HepG2 (cell line): ENCODE measurements at regions not wholly inside any gene's neighbourhood (a gene's known extent, or its start where the extent isn't known, plus 50 kb on each side); places are given as distances from the start of the nearest gene placed in this dataset.

Experiments
- ATAC-seq: fragments of 200-7000 bp; cut with Tn5 transposase; 3 replicates; pipeline ENCODE4 v1.9.1; 2020; ENCODE audit warnings: mild to moderate bottlenecking, moderate library complexity
- BruUV-seq: library from RNA; stranded (reverse); fragments of 400-500 nt; replicated peaks from 2 replicates; lab custom pipeline; 2021; lab: Mats Ljungman, UMichigan
- CTCF ChIA-PET: fragments of 300-600 bp; formaldehyde crosslinking; extraction: SDS; loops from one replicate; lab custom pipeline; 2021; ENCODE audit warnings: low total read pairs, inconsistent platforms, low intra/inter-chr PET ratio; lab: Yijun Ruan, JAX
- POLR2A ChIA-PET: fragments of 350-600 bp; sonication (Branson Sonifier 250); formaldehyde crosslinking; loops from one replicate; lab custom pipeline; 2020; ENCODE audit warnings: antibody characterized with exemption, inconsistent platforms; lab: Yijun Ruan, JAX
- DNase-seq: peaks from one replicate; pipeline ENCODE4 v3.0.0-alpha.2; 2015; ENCODE audit warnings: low spot score
- FAIRE-seq: peaks from 3 replicates; lab custom pipeline; 2011; peaks lifted over from hg19 to GRCh38; lab: Jason Lieb, UNC
- H2AFZ ChIP-seq: one replicate; pipeline ENCODE4 v1.6.1; 2011; ENCODE audit warnings: low read length, inconsistent platforms
- H3K27ac ChIP-seq: fragments of 300-600 bp; 3 replicates; pipeline ENCODE4 v1.8.0; 2011; ENCODE audit warnings: mixed run types, mild to moderate bottlenecking, mixed read lengths, low read length, inconsistent platforms; ENCODE audit not compliant: insufficient read depth; ENCODE audit errors: extremely low read length
- H3K27me3 ChIP-seq, 2 experiments: fragments of 200-600 bp in 1 of 2; 2 replicates in 1 of 2; 3 replicates in 1 of 2; pipeline versions ENCODE4 v1.6.0 to v1.8.0; 2011; ENCODE audit warnings: low read length in 2 of 2, mild to moderate bottlenecking in 2 of 2, moderate library complexity in 2 of 2, inconsistent platforms in 1 of 2; ENCODE audit not compliant: insufficient read depth in 2 of 2, control insufficient read depth in 1 of 2
- H3K36me3 ChIP-seq, 2 experiments: fragments of 200-600 bp in 1 of 2; replicated peaks in 1 of 2; 2 replicates in 1 of 2; 3 replicates in 1 of 2; pipeline versions ENCODE4 v1.5.1 to v1.8.0; 2011; ENCODE audit warnings: low read length in 2 of 2, inconsistent platforms in 1 of 2; ENCODE audit not compliant: insufficient read depth in 2 of 2, control insufficient read depth in 1 of 2
- H3K4me1 ChIP-seq: 2 replicates; pipeline ENCODE4 v1.5.1; 2012; ENCODE audit warnings: low read length, inconsistent platforms; ENCODE audit not compliant: insufficient read depth
- H3K4me2 ChIP-seq: 2 replicates; pipeline ENCODE4 v1.6.0; 2011; ENCODE audit warnings: low read depth, low read length, inconsistent platforms
- H3K4me3 ChIP-seq, 3 experiments: fragments of 200-600 bp in 1 of 3; sonication (generic), shearing (Covaris generic) in 1 of 3; replicated peaks in 1 of 3; 2 replicates each; pipeline ENCODE4 v1.5.1; 2011 to 2016; ENCODE audit warnings: low read length in 3 of 3, inconsistent platforms in 2 of 3, low read depth in 2 of 3, mild to moderate bottlenecking in 2 of 3, control low read depth in 1 of 3, mixed read lengths in 1 of 3; ENCODE audit not compliant: insufficient read depth in 1 of 3
- H3K79me2 ChIP-seq: one replicate; pipeline ENCODE4 v1.6.1; 2011; ENCODE audit warnings: low read length, inconsistent platforms; ENCODE audit not compliant: insufficient read depth
- H3K9ac ChIP-seq: 2 replicates; pipeline ENCODE4 v1.6.0; 2011; ENCODE audit warnings: mild to moderate bottlenecking, low read depth, low read length, inconsistent platforms; ENCODE audit not compliant: insufficient read depth
- H3K9me3 ChIP-seq: 2 replicates; pipeline ENCODE4 v1.5.1; 2012; ENCODE audit warnings: mild to moderate bottlenecking, low read length
- H4K20me1 ChIP-seq: 2 replicates; pipeline ENCODE4 v1.6.0; 2011; ENCODE audit warnings: inconsistent platforms, mild to moderate bottlenecking, low read length, moderate library complexity; ENCODE audit not compliant: insufficient read depth
- DMTF1 ChIP-seq: sonication (generic); formaldehyde crosslinking; IDR thresholded peaks from 2 replicates; pipeline ENCODE4 v1.4.0; 2020; ENCODE audit warnings: mild to moderate bottlenecking, missing genetic modification reagents
- MED13 ChIP-seq: sonication (generic); formaldehyde crosslinking; IDR thresholded peaks from 2 replicates; pipeline ENCODE4 v1.5.0; 2020; ENCODE audit warnings: missing genetic modification reagents
- NFE2L1 ChIP-seq: sonication (generic); formaldehyde crosslinking; IDR thresholded peaks from 2 replicates; pipeline ENCODE4 v1.4.0; 2020; ENCODE audit warnings: missing genetic modification reagents, mild to moderate bottlenecking, borderline replicate concordance
- NFKB2 ChIP-seq: sonication (generic); formaldehyde crosslinking; IDR thresholded peaks from 2 replicates; pipeline ENCODE4 v1.4.0; 2020; ENCODE audit warnings: missing genetic modification reagents, borderline replicate concordance
- PAWR ChIP-seq: sonication (generic); formaldehyde crosslinking; IDR thresholded peaks from 2 replicates; pipeline ENCODE4 v1.4.0; 2020; ENCODE audit warnings: missing genetic modification reagents, mild to moderate bottlenecking, borderline replicate concordance
- SRF ChIP-seq: IDR thresholded peaks from 2 replicates; pipeline ENCODE4 v1.6.1; 2011; ENCODE audit warnings: mild to moderate bottlenecking, low read depth, low read length, moderate library complexity
- ZFY ChIP-seq: sonication (generic); formaldehyde crosslinking; IDR thresholded peaks from 2 replicates; pipeline ENCODE4 v1.4.0; 2020; ENCODE audit warnings: missing genetic modification reagents
- WGBS: methylation state at CpG from one replicate; pipeline ENCODE4 v1.1.6; 2017; ENCODE audit warnings: low lambda C conversion rate; 5-methylcytosine and 5-hydroxymethylcytosine counted together
- in situ Hi-C: cut with HindIII; loops from 2 replicates; pipeline ENCODE4 v1.10.0; 2017; ENCODE audit warnings: low pct_unique_long_range_greater_than_20kb; ENCODE audit not compliant: extremely low pct_ligation_motif_present
- intact Hi-C: fragments of 100-400 bp; cut with micrococcal nuclease; formaldehyde crosslinking; loops from one replicate; pipeline ENCODE4 v1.10.0; 2022; ENCODE audit not compliant: unreplicated experiment

GRCh38 chr11:95595973-95596489 lies 193.6 kb downstream of the FAM76B start (continued):
- TF ChIP-seq NFE2L1 (CRISPR knock-in tag) (no peak), ZFY (CRISPR knock-in tag) (no peak), NFKB2 (no peak), MED13 (CRISPR knock-in tag) (no peak)
- TF ChIP-seq, all 625 proteins: peak for 0

- ChIA-PET CTCF (no interaction called here), POLR2A (no interaction called here)
- ATAC-seq (no peak), DNase-seq (no peak), FAIRE-seq (no peak)
- Histone ChIP-seq H2AFZ (no peak overlapping the region), H3K9ac (no peak overlapping the region), H3K4me1 (no peaks in the 10 kb centered on the region), H4K20me1 (no peaks in the 10 kb centered on the region), H3K79me2 (no peaks in the 10 kb centered on the region), H3K4me3 (no peak overlapping the region), H3K9me3 (no peaks in the 10 kb centered on the region), H3K36me3 (no peaks in the 10 kb centered on the region), H3K4me2 (no peak overlapping the region), H3K27me3 (no peaks in the 10 kb centered on the region), H3K27ac (no peak overlapping the region)
- intact Hi-C loops (no loop called here), in situ Hi-C loops (no loop called here)
- no TSS peak for BruUV-seq
- TF ChIP-seq PAWR (CRISPR knock-in tag) (no peak), SRF (no peak), DMTF1 (CRISPR knock-in tag) (no peak)
- 20% methylated on average over 3 of the region's 3 CpGs for WGBS
Measured at GRCh38 chr11:95595541-95595940, 194.0 kb downstream of the FAM76B start.
